NCI-H1694 treated with DMSO at 0.1 percent for 48 hours (cell line): ENCODE measurements at regions not wholly inside any gene's neighbourhood (a gene's known extent, or its start where the extent isn't known, plus 50 kb on each side); places are given as distances from the start of the nearest gene placed in this dataset.
A peak's percentile ranks its signal among the peaks of the same experiment; 100 is the strongest.
"Not testable (repeated sequence)": the region's sequence is repeated elsewhere in the genome, so short reads cannot be mapped to it uniquely, and the experiment has no call there.

Source experiments
- DNase-seq: peaks from one replicate; lab custom pipeline; 2025; lab: John Stamatoyannopoulos, UW

DNA sequence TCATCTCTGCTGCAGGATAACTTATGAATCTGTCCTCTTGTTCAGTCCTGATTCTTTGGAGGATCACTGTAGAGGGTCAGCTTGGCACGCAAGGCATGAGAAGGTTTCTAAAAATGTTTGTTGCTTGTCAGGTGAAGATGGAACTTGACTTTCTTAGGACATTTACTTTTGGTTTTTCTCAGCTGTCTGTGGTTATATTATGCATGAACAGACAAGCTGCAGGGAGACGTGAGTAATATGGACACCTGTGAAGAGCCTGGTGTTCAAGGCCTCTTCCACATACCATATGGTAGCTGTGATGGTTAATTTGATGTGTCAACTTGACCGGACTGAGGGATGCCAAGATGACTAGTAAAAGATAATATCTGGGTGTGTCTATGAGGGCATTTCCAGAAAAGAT lies 270.2 kb upstream of the CPHXL start:
- peak; percentile 3 for DNase-seq

DNA sequence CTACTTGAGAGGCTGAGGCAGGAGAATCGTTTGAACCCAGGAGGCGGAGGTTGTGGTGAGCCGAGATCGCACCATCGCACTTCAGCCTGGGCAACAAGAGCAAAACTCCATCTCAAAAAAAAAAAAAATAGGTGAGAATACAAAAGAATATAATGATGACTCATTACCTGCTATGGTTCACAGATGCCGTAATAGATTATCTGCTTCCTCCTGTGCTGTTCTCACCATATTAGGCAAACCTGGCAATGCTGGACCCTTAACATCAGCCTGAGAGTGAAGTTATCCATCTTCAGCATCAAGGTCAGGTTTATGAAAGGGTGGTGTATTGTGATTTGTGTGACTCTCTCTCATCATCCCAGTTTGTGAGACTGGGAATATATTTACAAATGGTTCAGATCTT lies 271.3 kb upstream of the CPHXL start:
- no peak for DNase-seq

DNA sequence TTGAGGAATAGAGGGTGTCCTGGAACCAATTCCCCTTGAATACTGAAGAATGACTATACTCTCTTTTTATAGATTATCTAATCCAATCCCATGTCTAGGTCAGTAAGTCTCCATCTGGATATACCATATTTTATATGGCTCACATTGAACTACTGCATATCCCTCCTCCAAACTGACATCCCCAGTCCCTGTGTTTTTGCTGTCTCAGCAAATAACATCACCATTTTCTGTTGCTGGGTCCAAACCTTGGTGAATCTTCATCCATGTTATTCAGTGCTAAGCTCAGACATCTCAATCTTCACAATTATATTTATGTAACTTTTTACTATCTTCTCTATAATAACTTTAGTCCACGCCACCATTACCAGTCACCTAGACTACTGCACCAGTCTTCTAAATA lies 269.6 kb upstream of the CNTNAP4 start:
- no peak for DNase-seq

DNA sequence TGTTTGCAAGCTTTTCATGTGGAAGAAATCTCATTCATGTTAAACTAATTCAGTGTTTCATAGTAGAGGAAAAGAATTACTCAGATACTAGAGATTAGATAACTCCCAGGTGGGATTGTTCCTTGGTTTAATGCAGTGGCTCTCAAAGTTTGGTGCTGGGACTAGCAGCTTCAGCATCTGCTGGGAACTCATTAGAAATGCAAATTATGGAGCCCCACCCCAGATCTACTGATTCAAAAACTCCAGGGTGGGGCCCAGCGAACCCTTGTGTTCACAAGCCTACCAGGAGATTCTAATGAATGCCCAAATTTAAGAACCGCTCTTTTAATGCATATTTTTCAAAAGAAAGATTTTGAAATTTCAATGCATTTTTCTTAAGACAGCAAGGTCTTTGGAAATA lies 253.4 kb upstream of the CNTNAP4 start:
- no peak for DNase-seq

DNA sequence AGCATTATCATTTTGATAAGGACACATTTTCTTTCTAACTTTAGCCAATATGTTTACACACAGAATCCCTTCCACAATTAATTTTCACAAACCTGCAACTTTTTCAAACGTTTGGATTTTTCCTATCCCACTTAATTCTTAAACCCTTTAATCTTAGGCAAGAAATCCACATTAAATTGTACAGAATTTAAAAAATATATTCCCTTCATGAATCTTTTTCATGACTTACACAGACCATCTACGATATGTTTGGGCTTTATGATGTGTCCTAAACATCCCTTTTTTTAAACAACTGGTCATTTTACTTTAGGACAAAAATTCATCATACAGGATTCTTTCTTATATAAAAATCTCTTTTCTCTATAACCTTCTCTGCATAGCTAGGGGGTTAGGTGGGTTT lies 241.5 kb upstream of the CNTNAP4 start:
- DNase-seq: no peak

DNA sequence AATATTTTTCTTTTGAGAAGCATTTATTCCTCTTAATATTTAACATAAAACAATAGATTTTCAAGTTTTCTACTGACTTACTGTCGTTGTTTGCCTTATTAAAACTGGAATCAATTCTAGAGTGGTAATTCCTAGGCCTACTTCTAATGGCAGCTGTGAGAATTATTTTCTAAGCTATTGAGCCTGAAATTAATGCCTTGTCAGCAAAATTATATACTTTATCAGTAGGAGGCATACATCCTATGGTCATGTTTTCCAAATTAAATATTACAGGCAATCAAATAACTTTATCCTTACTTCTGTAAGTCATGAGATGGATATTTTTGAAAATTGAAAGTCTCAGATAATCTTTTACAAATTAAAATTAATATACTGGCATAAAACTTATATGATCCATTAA lies 239.1 kb upstream of the CNTNAP4 start:
- DNase-seq: no peak

DNA sequence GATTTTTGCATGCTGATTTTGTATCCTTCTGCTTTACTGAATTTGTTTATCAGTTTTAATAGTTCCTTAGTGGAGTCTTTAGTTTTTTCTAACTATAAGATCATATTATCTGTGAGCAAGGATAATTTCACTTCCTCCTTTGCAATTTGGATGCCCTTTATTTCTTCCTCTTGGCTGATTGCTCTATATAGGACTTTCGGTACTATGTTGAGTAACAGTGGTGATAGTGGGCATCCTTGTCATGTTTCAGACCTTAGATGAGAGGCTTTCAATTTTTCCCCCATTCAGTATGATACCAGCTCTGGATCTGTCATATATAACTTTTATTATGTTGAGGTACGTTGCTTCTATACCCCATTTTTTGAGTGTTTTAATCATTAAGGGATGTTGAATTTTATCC lies 224.5 kb upstream of the CNTNAP4 start:
- DNase-seq: no peak

DNA sequence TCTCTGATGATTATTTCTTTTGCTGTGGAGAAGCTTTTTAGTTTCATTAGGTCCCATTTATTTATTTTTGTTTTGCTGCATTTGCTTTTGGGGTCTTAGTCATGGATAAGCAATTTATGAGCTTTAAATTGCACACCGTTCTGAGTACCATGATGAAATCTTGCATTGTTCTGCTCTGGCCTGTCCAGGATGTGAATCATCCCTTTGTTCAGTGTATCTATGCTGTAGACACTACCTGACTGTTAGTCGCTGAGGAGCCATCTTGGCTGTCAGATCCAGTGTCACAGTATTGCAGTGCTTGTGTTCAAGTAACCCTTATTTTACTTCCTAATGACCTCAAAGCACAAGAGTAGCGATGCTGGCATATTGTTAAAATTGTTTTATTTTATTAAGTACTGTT lies 218.0 kb upstream of the CNTNAP4 start:
- DNase-seq: no peak

DNA sequence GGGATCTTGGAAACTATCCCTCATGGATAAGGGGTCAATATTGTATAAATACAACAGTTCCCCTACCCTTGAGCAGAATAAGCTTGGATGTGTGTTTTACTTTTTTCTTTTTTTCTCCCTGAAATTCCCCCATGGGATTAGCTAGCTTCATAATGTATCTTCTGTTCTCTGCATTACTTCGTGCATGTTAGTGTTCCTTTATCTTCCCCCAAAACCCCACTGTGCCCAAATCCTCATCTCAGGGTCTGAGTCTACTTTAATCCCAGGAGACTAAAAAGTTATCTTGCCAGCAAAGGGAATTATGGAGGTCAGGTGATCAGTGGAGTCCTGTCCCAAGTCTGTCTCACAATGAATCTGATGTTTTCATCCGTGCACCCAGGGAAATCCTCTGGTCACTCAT lies 217.5 kb upstream of the CNTNAP4 start:
- no peak for DNase-seq

DNA sequence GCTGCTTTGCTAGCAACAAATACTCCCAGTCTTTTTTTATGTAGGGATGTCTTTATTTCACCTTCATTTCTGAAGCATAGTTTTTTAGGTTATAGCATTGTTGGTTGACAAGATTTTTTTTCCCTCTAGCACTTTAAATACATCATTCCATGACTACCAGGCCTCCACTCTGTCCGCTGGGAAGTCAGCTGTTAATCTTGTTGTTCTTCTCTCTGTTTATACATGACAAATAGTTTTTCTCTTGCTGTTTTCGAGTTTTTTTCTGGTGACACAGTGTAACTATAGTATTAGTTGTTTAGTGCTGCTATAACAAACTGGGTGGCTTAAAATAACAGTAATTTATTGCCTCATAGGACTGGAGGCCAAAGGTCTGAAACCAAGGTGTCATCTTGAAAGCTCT lies 205.5 kb upstream of the CNTNAP4 start:
- no peak for DNase-seq

DNA sequence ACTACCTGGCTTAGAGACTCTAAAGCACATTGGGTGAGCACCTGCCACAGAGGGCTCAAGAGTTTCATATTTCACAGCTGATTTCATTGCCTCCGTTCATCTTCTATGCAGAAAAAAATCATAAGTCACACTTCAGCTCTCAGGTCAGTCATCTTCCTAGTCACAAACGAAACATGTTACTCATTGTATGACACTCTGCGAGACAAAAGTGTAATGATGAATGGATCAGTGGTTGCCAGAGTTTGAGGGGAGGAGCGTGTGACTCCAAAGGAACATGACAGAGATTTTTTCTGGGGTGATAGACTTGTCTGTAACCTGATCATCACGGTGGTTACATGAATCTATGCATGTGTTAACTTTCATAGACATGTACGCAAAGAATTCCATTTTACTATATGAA lies 195.2 kb upstream of the CNTNAP4 start:
- no peak for DNase-seq

DNA sequence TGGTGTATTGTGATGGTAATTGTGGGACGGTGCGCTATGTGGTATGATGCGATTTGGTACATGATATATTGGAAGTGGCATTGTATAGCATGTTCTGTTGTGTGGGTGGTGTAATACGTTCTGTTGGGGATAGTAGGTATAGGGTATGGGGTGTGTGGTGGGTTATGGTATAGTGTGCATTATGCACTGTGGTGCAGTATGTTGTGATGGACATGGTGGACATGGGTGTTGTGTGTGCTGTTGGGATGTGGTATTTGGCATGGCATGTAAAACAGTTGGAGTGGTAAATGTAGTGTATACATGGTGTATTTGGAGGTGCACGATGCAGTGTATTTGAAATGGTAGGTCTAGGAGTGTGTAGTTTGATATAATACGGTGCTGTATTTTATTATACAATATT lies 170.6 kb upstream of the CNTNAP4 start:
- DNase-seq: no peak

DNA sequence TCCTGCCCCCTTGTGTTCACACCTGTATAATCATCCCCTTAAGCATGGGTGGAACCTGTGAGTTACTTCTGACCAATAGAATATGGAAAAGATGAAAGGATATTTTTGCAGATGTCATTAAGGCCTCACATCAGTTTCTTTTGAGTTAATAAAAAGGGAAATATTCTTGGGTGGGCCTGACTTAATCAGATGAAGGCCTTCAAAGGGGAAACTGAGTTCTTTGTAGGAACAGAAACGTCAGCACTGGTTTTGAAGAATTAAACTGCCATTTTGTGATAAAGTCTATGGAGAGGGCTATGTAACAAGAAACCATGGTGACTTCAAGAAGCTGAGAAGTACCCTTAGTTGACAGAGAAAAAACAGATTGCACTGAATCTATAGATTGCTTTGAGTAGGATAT lies 168.7 kb upstream of the CNTNAP4 start:
- DNase-seq: no peak

DNA sequence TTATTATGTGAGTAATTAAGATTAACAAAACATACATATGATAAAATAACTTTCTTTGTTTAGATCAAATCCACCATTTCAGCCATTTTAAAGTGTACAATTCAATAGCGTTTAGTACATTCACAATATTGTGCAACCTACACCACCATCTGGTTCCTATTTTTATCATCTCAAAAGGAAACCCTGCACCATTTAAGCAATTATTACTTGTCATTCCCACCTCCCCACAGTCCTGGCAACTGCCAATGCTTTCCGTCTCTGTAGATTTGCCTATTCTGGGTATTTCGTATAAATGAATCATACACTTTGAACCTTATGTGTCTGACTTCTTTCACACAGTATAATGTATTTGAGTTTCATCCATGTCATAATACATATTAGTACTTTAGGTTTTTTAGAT lies 162.5 kb upstream of the CNTNAP4 start:
- peak; percentile 66 for DNase-seq

DNA sequence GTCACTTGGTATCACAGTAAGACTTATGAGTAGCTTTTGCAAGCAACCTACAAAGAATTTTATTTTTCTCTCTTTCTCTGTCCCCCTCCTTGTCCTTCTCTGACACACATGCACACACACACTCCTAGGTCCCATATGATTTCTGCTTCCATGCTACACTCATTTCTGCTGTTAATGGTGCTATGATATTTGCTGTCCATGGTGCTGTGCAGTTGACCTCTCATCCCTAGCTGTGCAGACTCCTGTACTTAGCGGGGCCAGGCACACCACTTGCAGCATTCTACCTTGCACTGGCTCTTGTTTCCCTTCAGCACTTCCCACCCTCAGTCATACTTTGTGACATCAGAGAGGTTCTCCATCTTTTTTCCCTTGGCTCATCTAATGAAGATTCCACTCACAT lies 158.9 kb upstream of the CNTNAP4 start:
- no peak for DNase-seq

DNA sequence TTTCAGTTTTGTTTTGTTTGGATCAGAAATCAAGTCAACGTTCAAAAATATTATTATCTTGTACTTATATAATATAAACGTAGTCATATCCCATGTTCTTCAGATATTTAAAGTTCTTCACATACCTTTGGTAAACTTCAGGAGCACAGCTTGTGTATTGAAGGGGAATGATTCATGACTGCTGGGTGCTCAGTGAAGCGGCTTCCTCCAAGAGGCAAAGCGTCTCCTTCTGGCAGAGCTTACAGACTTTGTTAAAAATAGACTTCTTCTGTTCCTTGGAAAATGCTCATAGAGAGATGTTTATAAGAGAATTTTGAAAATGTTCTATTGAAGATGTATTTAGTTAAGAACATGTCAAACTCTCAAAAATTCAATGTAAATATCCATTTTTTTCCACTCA lies 155.6 kb upstream of the CNTNAP4 start:
- DNase-seq: no peak

DNA sequence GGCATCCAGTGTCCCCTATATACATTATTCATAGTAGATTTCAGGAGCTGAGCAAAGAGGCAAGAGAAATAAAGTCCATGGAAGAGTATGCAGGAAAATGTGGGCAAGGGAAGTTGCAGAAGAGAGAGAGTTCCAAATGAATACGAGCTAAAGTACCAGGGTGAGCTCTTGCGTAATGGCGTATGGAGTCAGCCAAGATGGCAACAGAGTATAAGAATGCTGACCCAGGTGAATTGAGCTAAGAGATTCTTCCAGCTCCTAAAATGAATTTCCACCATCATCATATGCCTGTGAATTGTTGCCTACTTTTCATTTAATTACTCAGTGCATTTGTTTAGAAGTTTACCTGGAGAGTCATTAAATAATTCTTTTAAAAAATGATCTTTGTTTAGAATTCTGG lies 153.2 kb upstream of the CNTNAP4 start:
- DNase-seq: no peak

DNA sequence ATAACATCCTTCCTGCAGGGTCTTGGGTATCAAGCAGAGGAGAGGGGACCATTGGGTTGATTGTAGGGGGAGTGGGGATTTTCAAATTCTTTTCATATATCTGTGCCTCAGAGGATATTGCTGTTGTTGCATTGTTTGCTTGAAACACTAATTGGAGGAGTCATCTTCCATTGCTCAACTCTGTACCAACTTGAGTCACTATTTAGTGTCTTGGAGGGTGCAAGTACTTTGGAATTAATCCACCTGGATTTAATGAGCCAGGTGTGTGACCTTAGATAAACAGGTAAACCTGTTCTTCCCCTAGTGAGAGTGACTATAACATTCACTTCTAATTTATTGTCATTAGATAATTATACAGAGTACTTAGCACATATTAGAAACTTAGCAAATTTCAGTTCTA lies 151.3 kb upstream of the CNTNAP4 start:
- DNase-seq: no peak

DNA sequence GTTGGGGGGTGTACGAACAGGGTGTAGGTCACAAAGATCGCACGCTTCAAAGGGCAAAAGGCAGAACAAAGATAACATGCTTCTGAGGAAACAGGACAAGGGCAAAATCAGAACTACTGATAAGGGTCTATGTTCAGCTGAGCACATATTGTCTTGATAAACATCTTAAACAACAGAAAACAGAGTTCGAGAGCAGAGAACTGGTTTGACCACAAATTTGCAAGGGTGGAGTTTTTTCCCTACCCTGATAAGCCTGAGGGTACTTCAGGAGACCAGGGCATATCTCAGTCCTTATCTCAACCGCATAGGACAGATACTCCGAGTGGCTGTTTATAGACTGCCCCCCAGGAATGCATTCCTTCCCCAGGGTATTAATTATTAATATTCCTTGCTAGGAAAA lies 139.1 kb upstream of the CNTNAP4 start:
- not testable (repeated sequence) for DNase-seq

DNA sequence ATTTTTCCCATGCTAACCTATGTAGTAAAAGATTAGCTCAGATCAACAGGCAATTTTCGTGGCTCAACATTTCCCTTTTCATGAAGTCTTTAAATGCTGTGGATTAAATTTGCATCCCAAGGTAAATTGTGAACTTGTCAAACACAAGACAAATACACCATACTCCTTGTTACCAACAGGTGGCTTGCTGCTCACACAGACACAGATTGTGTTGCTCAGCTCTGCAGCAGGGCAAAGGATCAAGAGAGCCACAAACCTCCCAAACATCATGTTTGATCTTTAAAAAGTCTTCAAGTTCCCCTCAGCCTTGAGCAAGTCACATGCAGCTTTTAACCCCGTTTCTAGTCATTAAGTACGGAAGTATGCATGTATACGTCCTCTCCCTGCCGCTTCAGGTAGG lies 119.6 kb upstream of the CNTNAP4 start:
- no peak for DNase-seq

DNA sequence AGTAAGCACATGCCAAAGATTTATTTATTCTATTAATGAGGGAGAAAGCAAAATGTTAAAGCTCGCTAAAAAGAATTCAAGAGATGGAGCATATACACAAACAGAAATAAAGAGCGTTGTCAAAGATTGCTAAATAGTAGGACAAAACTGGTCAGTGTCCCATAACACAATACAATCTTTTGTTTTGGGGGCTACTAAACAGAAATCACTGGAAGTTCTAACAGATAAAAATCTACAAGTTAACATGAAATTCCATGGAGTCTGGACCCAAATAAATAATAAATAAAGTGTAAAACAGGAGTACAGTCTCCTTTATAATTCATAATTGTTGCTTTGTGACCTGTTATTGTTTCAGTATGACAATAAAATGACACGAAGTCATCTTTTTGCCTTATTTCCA lies 115.2 kb upstream of the CNTNAP4 start:
- DNase-seq: no peak

DNA sequence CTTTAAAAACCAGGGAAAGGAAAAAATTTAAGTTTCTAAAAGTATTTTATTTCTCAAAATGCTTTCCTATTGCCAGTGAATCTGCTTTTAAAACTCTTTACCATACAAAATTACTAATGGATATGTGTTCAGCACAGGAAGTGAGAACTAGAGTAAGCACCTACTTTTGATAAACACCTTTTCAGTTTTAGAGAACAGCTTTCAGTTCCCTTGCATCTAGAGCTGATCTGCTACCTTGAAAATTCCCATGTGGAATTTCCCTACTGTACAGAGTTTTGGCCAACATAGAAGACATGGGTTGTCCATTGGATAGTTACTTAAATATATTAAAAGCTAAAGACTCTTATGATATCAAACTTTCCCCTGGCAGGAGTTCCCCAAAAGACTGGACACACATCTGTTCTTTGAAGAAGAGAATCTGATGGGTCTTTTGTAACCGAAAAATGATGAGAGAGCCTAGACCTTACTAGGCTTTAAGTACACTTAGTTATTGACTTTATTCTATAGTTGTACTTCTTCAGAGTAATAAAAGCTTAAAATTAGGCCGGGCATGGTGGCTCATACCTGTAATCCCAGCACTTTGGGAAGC lies 112.1 kb upstream of the CNTNAP4 start:
- DNase-seq: no peak

DNA sequence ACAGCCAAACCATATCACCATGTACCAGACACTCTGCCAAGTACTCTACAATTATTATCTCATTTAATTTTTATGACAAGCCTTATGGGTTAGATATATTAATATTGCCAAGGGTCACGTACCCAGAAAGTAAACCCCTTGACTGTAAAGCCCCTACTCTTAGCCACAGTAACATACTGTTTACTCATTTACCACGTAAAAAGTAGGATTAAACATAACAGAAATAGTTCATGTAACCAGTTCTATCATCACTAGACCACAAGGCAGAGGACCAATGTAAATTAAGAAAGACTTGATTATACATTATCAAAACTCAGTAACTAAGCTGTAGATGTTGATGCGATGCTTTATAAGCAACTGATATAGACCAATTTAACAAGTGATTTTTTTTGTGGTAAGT lies 101.5 kb upstream of the CNTNAP4 start:
- no peak for DNase-seq

DNA sequence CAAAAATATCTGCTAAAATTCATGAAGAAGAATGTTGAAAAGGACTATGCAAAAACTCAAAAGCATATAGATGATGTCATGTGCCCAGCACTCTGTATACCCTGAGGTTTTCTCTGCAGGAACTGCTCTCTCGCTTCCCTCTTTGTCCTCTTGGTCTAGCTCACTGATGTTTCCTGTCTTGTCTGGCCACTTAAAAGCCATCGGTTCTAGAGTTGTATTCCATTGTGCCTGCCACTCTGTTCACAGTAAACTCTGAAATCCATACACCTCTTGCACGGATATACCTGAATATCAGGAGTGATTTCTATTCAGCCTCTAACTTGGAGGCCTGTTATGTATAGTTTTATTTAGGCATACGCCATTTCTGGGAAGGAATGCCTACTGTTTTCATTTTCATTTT lies 101.0 kb upstream of the CNTNAP4 start:
- no peak for DNase-seq

DNA sequence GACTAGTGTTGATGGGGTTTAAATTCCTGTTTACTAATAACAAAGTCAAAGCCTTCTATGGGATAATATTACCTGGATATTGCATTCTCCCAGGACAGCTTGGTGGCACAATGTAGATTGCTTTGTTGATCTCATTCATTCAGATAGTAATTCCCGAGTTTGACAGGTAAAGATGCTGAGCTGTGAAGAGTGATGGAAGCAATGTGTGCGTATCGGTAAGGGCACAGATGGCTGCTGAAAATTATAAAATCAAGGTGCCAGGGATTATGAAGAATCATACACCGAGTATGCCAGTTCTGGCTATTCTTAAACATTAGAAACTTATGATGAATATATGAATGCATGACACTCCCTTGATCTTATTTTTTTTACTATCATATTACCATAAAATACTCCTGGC lies 100.6 kb upstream of the CNTNAP4 start:
- no peak for DNase-seq
